ENCODE measurements at regions not wholly inside any gene's neighbourhood (a gene's known extent, or its start where the extent isn't known, plus 50 kb on each side); places are given as distances from the start of the nearest gene placed in this dataset.

DNA sequence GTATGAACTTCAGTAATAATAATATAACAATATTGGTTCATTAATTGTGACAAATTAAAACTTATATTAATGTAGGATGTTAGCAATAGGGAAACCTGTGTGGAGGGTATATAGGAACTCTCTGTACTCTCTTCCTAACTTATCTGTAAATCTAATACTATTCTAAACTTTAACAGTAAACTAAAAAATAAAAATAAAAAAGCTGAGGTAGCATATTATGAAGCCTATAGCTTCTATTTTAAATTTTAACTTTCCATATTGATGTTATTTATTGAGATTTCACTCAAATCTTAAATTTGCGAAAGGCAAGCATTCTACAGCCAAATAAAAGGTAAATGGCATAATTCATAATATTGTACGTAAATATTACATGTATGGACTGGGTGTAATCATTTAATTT is 326.4 kb downstream of the MEI4 start:
- DNase-seq, result no peak

DNA sequence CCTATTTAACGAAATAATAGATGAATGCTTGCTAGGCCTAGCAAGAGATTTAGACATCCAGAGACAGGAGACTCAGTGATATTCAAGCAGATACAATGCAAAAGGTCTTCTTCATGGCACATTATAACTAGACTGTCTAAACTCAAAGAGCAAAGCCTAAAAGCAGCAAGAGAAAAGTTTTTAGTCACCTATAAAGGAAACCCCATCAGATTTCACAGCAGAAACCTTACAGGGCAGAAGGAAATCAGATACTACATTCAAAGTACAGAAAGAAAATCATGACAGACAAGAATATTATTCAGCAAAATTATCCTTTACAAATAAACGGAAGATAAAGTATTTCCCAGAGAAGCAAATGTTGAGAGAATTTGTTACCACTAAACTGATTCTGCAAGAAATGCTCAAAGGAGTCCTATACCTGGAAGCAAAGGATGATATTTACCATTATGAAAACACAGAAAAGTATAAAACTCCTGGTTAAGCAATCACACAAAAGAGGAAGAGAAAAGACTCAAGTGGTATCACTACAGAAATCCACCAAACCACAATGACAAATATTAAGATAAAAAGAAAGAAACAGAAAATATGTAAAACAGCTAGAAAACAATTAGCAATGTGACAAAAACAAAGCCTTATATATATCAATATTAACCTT is 333.7 kb downstream of the MEI4 start:
- DNase-seq, result no peak

DNA sequence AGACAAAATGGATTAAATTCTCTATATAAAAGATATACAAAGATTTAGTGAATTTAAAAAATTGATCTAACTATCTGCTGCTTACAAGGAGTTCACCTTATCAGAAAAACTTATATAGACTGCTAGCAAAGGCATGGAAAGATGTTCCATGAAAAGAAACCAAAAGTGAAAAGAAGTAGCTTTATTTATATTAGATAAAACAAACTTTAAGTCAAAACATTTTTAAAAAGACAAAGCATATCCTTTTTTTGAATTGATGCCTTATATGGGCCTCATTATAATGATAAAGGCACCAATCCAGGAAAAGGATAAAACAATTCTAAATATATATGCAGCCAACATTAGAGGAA is 334.2 kb downstream of the MEI4 start:
- no peak for DNase-seq

DNA sequence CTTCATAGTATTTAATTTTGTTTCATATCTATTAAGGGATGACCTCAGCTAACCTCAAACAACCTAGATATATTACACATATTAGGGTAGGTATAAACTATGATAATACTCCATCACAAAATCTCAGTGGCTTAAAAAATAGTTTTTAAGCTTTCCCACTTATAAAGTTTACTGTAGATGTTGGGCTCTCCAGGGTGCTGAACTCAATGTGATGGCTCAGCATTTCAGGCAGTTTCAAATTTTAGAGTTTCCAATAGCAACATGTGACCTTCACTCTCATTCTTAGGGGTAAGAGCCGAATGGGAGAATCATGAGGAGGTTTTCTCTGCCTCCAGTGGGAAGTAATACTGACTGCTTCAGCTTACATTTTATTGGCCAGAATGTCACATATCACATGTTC is 357.3 kb downstream of the MEI4 start:
- DNase-seq, result no peak

DNA sequence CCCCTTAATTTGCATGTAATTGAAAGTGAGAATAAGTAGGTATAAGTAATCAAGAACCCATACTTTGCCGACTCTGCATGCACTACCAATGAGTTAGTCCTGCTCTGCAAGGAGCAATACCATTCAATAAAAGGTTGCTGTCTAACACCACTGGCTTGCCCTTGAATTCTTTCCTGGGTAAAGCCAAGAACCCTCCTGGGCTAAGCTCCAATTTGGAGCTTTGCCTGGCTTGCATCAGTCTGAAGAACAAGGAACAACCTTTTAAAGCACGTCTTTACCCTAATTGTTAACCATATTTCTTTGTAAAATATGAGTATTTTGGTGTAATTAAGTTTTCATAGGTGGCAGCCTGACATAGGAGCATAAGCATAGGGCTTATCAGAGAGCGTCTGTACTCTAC is 367.7 kb downstream of the MEI4 start:
- no peak for DNase-seq

DNA sequence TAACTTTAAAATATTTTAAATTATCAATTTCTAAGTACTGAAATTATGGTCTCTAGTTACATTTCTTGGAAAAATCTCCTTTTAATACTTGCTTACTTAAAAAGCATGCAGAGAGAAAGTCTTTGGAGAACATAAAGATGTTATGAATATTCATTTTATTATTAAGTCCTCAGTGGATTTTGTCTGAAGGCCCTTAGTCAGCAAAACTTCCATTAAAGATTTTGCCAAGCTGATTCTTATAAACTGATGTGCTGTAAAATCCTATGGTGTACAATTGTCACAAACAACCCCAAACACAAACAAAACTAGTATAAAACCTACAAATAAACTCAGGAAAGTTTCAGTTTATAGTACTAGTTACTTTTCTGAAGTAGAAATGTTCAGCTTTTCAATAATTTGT is 372.7 kb downstream of the MEI4 start:
- DNase-seq, result no peak

DNA sequence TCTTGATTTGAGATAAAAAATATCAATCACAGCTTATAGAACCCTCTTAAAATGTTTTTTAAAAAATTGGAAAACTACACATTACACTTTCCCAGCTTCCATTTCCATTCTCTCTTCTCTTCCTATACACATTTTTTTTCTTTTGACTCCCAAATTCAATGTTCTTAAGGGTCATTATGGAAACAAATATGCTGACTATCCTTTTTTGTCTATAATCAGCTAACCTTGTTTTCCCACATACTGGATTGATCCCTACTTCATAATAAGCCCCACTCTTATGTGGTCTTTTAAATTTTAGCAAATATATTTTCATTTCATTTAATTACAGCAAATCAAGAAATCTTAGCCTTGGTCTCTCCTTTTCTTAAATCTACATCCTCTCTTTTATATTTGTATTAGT is 378.4 kb downstream of the MEI4 start:
- no peak for DNase-seq

DNA sequence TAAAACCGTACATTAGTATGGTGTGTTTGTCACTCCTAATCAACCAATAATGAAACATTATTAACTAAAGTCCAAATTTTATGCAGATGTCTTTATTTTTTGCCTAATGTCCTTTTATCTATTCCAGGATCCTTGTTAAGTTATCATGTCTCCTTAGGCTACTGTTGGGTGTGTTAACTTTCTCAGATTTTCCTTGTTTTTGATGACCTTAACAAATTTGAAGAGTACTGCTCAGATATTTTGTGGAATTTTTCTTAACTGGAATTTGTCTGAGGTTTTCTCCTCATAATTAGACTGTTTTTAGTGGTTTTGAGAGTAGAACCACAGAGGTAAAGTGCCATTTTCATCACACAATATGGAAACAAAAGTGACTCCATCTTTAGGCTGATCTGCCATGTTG is 406.3 kb downstream of the MEI4 start:
- DNase-seq, result no peak

DNA sequence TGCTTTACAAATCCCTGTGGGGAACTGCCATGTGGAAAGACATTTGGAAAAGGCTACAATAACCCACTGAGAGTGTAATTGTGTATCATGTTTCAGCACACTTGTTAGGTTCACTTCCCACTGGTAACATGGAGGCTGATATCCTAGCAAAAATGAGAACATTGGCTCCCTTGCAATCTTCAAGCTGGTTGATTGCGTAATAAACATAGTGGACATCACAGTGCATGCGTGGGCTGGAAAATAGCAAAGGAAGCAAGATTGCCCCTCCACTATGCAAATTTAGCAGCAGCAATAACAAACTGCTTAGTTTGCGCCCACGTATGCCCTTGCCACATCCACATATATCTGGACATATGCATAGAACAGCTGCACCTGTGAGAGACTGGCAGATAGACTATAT is 410.2 kb downstream of the MEI4 start:
- DNase-seq, result no peak

DNA sequence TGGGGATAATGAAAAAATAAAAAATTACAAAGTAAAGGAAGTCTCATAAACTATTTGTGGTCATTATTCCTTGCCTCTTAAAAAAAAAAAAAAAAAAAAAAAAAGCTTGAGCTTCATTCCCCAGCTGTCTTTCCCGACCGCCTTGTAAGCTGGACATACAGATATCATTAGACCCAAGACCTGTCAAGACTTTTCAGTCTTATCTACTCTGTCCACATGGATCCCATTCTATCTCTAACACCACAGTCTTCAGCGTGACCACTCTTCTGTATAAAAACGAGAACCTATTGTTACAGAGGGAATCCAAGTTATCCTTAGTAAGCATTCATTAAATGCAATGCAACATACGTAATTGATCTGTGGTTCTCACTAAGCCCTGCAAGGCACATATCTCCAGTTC is 423.5 kb downstream of the MEI4 start:
- no peak for DNase-seq

DNA sequence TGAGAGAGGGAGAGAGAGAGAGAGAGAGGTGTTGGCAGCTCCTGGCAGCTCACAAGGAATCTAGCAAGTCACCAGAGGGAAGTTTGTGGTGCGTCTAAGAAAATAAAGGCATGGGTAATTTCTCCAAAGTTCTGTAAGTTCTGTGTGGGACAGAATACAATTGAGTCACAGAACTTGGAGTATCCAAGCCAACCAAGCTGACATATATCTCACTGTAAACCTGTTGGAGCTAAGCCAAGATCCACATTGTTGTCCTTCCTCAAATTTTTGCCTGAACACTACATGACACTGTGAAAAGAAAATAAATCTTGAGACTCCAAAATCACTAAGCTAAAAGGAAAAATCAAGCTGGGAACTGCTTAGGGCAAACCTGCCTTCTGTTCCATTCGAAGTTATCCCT is 436.7 kb downstream of the MEI4 start:
- no peak for DNase-seq

DNA sequence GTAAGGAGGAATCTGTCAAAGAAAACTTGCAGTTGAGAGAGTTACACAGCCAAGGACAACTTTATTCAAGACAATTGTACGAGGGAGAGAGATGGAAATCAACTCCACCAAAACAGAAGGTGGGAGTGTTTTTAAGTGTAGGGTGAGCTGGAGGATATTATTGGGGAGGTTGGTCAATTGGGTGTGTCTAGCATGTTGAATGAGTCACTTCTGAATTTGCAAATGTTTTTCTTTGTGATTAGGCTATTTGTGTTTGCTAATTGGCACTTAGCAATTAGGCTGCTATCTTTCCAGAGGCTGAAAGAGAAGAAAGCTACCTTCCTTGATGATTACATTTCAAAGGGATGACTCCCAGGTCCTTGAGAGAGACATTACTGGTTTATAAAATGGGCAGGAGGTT is 441.1 kb downstream of the MEI4 start:
- DNase-seq, result no peak

DNA sequence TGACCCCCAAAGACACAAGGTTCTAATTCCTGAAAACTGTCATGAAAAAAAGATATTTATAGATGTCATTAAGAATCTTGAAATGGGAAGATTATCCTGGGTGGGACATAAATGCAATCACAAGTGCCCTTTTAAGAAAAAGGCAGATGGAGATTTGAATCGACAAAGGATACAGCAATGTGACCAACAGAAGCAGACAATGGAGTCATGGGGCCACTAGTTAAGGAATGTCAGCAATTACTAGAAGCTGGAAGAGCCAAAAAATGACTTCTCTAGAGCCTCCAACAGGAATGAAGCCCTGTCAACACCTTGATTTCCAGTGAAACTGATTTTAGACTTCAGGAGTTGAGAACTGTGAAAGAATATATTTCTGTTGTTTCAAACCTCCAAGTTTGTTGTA is 448.5 kb downstream of the MEI4 start:
- DNase-seq, result no peak

DNA sequence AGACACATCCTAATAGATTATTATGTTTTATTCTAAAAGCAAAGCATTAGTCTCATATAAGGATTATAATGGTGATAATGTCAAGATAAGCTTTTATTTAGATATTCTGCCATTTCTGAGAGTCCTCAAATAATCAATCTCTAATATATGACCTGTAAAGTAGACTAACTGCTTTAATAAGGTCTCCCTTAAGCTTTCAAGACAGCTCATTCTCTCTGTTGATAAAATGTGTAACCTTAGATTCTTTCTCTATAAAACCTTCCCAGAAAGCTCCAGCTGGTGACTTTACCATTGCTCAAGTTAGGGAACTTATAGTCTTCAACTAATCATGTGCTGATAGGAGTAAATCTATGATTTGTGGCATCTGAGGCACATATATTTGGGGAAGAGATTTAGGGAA is 457.8 kb downstream of the MEI4 start:
- DNase-seq, result no peak

DNA sequence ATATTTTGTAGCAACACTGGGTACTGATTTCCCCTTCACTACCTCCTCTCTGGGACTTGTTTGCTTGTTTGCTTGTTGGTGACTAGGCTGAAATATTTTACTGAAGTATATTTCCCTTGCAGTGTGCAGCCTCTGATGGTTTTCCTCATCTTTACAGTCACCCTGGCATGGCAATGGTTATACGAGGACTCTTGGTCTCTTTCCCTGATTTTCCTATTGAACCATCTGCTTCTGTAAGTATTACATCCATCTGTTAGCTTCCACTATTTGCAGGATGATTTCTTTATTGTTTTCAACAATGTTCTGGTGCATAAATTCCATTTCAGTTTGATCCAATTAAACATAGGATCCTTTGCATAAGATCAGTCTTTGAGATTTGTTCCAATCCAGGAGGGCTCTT is 465.1 kb downstream of the MEI4 start:
- DNase-seq, result no peak

DNA sequence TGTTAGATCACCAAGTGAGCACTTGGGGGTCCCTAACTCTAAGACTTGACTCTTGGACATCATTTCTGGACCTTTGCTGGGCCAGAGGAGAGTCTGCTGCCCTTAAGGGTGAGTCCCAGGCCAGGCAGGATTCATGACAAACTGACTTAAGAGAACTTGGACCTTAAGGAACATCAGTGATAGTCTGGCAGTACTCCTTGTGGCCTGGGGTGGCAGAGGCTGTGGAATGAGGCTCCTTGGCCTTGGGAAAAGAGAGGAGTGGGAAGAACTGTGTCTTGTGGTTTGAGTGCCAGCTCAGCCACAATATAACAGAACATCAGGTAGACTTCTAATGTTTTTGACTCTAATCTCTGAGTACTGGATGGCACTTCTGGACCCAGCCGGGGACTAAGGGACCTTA is 478.7 kb downstream of the MEI4 start:
- no peak for DNase-seq

DNA sequence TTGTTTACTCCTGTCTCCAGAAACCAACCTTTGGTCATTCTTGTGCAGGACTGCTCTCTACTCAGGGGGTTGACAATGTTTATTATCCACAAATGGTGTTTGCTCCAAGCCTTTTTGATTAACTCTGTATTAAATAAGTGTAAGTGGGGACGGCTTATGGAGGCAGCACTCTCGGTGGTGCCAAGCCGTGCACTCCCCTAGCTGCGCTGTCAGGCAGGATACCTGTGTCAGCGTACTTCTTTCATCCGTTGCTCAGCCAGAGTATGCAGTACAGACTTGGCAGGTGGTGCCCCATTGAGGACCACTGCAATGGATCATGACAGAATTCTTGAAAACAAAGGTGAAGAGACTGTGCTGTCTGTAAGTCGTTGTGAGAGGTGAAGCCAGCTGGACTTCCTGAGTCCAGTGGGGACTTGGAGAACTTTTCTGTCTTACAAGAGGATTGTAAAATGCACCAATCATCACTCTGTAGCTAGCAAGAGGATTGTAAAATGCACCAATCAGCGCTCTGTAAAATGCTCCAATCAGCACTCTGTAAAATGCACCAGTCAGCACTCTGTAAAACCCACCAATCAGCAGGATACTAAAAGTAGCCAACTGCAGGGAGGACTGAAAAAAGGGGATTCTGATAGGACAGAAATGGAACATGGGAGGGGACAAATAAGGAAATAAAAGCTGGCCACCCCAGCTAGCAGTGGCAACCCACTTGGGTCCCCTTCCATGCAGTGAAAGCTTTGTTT is 480.0 kb downstream of the MEI4 start:
- DNase-seq, result no peak

DNA sequence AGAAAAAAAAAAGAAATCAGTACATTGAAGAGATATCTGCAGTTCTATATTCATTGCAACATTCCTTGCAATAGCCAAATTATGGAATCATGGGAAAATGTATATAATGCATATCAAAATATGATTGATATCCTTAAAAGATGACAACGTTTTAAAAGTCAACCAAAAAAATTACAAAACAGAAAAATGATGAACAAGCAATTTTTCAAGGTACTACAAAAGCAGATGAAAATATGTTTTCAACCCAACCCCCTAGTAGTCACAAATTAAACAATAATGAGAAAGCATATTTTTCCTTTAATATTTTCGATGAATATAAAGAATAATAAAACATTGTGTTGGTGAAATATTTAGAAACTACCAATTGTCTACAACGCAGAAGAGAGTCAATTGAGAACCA is 497.6 kb downstream of the MEI4 start:
- DNase-seq, result no peak

DNA sequence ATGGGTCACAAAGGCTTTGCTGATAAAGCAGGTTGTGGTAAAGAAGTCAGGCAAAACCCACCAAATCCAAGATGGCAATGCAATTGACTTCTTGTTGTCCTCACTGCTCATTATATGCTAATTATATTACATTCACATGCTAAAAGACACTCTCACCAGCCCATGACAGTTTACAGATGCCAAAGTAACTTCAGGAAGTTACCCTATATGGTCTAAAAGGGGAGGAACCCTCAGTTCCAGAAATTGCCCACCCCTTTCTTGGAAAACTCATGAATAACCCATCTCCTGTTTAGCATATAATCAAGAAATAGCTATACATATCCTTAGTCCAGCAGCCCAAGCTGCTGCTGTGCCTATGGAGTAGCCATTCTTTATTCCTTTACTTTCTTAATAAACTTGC is 501.1 kb downstream of the MEI4 start:
- no peak for DNase-seq

DNA sequence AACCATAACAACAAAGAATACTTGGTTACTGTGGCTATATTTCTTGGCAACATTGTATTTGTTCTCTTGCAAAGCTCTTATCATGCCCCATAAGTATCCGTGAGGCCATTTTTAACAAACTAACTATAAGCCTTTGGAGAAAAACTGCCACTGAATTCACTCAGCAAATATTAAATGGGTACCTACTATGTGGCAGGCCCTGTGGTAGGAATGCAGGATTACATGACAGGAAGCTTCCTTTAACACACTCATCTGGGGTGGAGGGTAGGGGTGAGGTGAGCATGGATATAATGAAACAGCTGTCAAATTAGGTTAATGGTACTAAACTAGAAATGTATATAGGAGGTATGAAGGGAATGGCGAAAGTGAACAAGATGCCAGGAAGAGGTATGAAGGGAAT is 504.8 kb downstream of the MEI4 start:
- DNase-seq, result no peak

DNA sequence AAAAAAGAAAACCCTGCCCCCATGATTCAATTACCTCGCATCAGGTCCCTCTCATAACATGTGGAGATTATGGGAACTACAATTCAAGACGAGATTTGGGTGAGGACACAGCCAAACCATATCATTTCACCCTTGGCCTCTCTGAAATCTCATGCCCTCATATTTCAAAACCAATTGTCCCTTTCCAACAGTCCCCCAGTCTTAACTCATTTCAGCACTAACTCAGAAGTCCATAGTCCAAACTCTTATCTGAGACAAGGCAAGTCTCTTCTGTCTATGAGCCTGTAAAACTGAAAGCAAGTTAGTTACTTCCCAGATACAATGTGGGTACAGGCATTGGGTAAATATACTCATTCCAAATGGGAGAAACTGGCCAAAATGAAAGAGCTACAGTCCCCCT is 536.1 kb downstream of the MEI4 start:
- no peak for DNase-seq

DNA sequence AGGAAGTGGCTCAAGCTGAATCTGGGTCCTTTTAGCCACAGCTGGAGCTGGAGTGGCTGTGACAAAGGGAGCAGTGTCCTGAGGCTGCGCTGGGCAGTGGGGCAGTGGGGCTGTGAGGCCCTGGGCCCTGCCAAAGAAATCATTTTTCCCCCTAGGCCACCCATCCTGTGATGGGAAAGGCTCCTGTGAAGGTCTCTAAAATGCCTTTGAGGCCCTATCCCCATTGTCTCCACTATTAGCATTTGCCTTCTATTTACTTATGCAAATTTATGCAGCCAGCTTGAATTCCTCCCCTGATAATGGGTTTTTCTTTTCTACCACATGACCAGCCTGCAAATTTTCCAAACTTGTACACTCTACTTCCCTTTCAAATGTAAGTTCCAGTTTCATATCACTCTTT is 539.2 kb downstream of the MEI4 start:
- DNase-seq, result peak in 1 of 2 experiments; percentile 1

DNA sequence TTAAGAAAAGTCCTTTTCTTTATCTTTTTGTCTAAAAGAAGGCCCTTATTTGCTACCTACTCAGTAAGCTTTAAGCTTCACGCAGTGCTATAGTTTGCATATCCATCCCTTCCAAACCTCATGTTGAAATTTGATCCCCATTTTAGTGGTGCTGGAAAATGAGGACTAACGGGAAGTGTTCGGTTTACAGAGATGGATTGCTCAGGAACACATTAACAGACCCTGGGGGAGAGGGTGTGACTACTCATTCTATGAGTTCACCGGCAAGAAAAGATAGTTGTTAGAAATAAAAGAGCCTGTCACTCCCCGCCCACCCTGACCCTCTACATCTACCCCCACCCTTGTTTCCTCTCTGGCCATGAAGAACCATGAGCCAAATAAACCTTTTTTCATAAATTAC is 546.2 kb downstream of the MEI4 start:
- peak in 1 of 2 experiments; percentile 6 for DNase-seq

DNA sequence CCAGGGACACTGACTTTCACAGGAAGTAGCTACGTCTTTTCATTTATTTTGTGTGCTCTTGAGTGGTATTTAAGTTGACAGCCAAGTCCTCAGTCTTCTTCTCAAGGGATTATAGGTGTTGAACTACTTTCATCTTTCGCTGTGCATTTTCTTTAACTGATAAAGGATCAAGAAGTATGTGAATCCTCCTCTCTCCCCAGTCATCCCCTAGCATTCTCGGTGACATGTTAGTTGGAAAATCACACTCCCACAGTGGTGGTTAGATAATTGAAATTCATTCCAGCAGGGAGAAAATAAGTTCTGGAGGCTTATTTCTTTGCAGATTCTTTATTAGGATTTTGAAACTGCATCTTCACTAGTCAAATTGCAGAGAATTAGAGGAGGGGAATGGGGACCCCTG is 569.4 kb downstream of the MEI4 start:
- DNase-seq, result no peak

DNA sequence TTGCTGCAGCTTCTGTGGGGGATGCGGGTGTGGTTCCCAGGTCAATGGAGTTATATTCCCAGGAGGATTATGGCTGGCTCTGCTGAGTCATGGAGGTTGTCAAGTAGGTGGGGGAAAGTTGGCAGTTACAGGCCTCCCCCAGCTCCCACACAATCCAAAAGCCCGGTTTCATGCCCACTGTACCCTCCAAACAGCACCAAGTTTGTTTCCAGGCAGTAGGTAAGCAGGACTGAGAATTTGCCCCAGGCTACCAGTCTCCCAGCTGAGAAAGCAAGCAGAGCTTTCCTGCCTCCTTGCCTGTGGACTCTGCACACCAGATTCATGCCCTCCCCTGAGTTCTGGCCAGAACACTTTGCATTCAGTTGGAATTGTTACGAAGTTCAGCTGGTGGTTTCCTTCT is 578.2 kb downstream of the MEI4 start:
- DNase-seq, result no peak

Measured in NCI-H526 (cell line).